Tibial nerve (tissue), 3 donors: ENCODE measurements at regions not wholly inside any gene's neighbourhood (a gene's known extent, or its start where the extent isn't known, plus 50 kb on each side); places are given as distances from the start of the nearest gene placed in this dataset.

Experiments
- POLR2A ChIP-seq, 2 donors: fragments of 450-650 bp; IDR thresholded peaks; one replicate each; pipeline ENCODE4 v1.6.1; 2017; ENCODE audit warnings: antibody characterized with exemption in 2 of 2, mild to moderate bottlenecking in 2 of 2, moderate library complexity in 2 of 2
- TF ChIP-seq, protein P1 (sequence below), 5 experiments: fragments of 200-600 bp in 3 of 5; fragments of 450-650 bp in 2 of 5; sonication (generic) in 3 of 5; IDR thresholded peaks; one replicate each; pipeline ENCODE4 v1.5.1; 2016 to 2019; ENCODE audit warnings: antibody characterized with exemption in 5 of 5, mild to moderate bottlenecking in 3 of 5, moderate library complexity in 2 of 5

DNA sequence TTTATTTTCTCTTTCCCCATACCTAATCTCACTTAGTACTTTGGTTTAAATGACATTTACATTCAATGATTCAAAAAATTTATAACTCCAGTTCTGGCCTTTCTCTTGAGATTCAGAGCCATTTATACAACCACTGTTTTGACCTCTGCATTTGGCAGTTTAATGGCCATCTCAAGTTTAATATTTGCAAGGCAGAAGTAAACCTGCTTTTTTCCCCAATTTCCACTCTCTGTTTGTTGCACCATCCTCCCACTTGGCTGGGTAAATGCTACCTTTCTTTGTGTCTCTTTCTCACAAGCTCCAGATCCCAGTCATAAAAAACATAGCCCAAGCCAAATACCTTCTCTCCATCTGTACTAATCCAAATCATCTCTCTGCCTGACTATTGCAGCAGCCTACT is 315.2 kb upstream of the MTPN start:
- TF ChIP-seq, protein P1, sequence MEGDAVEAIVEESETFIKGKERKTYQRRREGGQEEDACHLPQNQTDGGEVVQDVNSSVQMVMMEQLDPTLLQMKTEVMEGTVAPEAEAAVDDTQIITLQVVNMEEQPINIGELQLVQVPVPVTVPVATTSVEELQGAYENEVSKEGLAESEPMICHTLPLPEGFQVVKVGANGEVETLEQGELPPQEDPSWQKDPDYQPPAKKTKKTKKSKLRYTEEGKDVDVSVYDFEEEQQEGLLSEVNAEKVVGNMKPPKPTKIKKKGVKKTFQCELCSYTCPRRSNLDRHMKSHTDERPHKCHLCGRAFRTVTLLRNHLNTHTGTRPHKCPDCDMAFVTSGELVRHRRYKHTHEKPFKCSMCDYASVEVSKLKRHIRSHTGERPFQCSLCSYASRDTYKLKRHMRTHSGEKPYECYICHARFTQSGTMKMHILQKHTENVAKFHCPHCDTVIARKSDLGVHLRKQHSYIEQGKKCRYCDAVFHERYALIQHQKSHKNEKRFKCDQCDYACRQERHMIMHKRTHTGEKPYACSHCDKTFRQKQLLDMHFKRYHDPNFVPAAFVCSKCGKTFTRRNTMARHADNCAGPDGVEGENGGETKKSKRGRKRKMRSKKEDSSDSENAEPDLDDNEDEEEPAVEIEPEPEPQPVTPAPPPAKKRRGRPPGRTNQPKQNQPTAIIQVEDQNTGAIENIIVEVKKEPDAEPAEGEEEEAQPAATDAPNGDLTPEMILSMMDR (IDR thresholded peaks at IDR 0.05) = no peak
- no peak for TF ChIP-seq POLR2A (IDR thresholded peaks at IDR 0.05)
